ENCODE measurements at regions not wholly inside any gene's neighbourhood (a gene's known extent, or its start where the extent isn't known, plus 50 kb on each side); places are given as distances from the start of the nearest gene placed in this dataset.

DNA sequence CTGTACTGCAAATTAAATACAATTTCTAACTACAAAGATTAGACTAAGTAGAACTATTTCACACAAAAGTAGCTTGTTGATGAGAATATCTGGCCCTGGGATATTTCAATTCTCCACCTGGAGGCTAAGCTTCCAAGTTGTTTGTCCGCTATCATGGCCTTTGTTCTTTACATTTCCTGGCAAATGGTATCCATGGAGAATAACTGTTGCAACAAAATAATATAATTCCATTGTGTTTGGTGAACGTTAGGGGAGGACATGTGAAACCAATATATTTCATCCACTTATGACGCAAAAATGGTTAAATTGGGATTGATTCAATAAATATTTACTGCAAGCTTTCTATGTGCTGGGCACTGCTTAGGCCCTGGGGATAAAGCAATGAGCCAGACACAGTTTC is 565.4 kb downstream of the PTPRC start:
- no peak for TF ChIP-seq EZH2phosphoT487 (IDR thresholded peaks at IDR 0.05; ENCODE audit: low read depth)
- TF ChIP-seq, protein P1, sequence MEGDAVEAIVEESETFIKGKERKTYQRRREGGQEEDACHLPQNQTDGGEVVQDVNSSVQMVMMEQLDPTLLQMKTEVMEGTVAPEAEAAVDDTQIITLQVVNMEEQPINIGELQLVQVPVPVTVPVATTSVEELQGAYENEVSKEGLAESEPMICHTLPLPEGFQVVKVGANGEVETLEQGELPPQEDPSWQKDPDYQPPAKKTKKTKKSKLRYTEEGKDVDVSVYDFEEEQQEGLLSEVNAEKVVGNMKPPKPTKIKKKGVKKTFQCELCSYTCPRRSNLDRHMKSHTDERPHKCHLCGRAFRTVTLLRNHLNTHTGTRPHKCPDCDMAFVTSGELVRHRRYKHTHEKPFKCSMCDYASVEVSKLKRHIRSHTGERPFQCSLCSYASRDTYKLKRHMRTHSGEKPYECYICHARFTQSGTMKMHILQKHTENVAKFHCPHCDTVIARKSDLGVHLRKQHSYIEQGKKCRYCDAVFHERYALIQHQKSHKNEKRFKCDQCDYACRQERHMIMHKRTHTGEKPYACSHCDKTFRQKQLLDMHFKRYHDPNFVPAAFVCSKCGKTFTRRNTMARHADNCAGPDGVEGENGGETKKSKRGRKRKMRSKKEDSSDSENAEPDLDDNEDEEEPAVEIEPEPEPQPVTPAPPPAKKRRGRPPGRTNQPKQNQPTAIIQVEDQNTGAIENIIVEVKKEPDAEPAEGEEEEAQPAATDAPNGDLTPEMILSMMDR (IDR thresholded peaks at IDR 0.05; ENCODE audit: low read depth, low read length) = no peak

Measured in OCI-LY3 (cell line).